DOHH2 (cell line): ENCODE measurements at regions not wholly inside any gene's neighbourhood (a gene's known extent, or its start where the extent isn't known, plus 50 kb on each side); places are given as distances from the start of the nearest gene placed in this dataset.

Experiments
- H3F3A ChIP-seq: fragments of 200-600 bp; sonication (generic), shearing (Covaris generic); 2 replicates; pipeline ENCODE4 v1.6.0; 2016; ENCODE audit warnings: antibody characterized with exemption, mild to moderate bottlenecking; ENCODE audit not compliant: control insufficient read depth, insufficient read depth
- H3K27ac ChIP-seq: fragments of 200-600 bp; sonication (generic); 2 replicates; pipeline ENCODE4 v1.5.1; 2014; ENCODE audit warnings: low read depth, mild to moderate bottlenecking, low read length, moderate library complexity
- H3K27me3 ChIP-seq: fragments of 200-600 bp; sonication (generic); 2 replicates; pipeline ENCODE4 v1.6.1; 2014; ENCODE audit warnings: mild to moderate bottlenecking, low read length, mixed read lengths; ENCODE audit not compliant: control insufficient read depth
- H3K36me3 ChIP-seq: fragments of 200-600 bp; sonication (generic); 2 replicates; pipeline ENCODE4 v1.6.1; 2014; ENCODE audit warnings: mild to moderate bottlenecking, low read length, moderate library complexity, mixed read lengths; ENCODE audit not compliant: control insufficient read depth
- H3K4me1 ChIP-seq: fragments of 200-600 bp; sonication (generic); 2 replicates; pipeline ENCODE4 v1.6.1; 2014; ENCODE audit warnings: mild to moderate bottlenecking, low read length, mixed read lengths; ENCODE audit not compliant: control insufficient read depth
- H3K4me2 ChIP-seq: fragments of 200-600 bp; sonication (generic); 2 replicates; pipeline ENCODE4 v1.6.0; 2014; ENCODE audit warnings: mild to moderate bottlenecking, low read length, moderate library complexity
- H3K4me3 ChIP-seq: fragments of 200-600 bp; sonication (generic); 2 replicates; pipeline ENCODE4 v1.5.1; 2014; ENCODE audit warnings: mild to moderate bottlenecking, low read length, mixed read lengths
- H3K79me2 ChIP-seq: fragments of 200-600 bp; sonication (generic); 2 replicates; pipeline ENCODE4 v1.6.1; 2014; ENCODE audit warnings: mild to moderate bottlenecking, low read length, mixed read lengths; ENCODE audit not compliant: control insufficient read depth
- H3K9me2 ChIP-seq: fragments of 200-600 bp; sonication (generic); replicated peaks from 2 replicates; pipeline ENCODE4 v1.6.1; 2014; ENCODE audit warnings: mild to moderate bottlenecking, low read length, mixed read lengths; ENCODE audit not compliant: control insufficient read depth
- H3K9me3 ChIP-seq: fragments of 200-600 bp; sonication (generic); 2 replicates; pipeline ENCODE4 v1.6.1; 2014; ENCODE audit warnings: antibody characterized with exemption, low read length, mixed read lengths; ENCODE audit not compliant: control insufficient read depth, insufficient read depth
- H4K20me1 ChIP-seq: fragments of 200-600 bp; sonication (generic); 2 replicates; pipeline ENCODE4 v1.6.0; 2014; ENCODE audit warnings: low read depth, mild to moderate bottlenecking, antibody characterized with exemption, low read length, moderate library complexity; ENCODE audit not compliant: control insufficient read depth, insufficient read depth
- CTCF ChIP-seq: fragments of 200-600 bp; sonication (generic); IDR thresholded peaks from one replicate; pipeline ENCODE4 v1.5.1; 2014; ENCODE audit warnings: antibody characterized with exemption, mild to moderate bottlenecking, low read depth, low read length; ENCODE audit not compliant: poor library complexity, severe bottlenecking
- EZH2phosphoT487 ChIP-seq: fragments of 200-600 bp; sonication (generic); IDR thresholded peaks from 2 replicates; pipeline ENCODE4 v1.6.1; 2017; ENCODE audit warnings: borderline replicate concordance, mild to moderate bottlenecking, antibody characterized with exemption, low read length, moderate library complexity, mixed read lengths

- H3K79me2 ChIP-seq = no peaks in the 10 kb centered on the region
- no peaks in the 10 kb centered on the region for H3K9me2 ChIP-seq
- H3K4me1 ChIP-seq = no peaks in the 10 kb centered on the region
- no peak overlapping the region for H3K27ac ChIP-seq
- H3K27me3 ChIP-seq = no peaks in the 10 kb centered on the region
- TF ChIP-seq CTCF = no peak
- TF ChIP-seq EZH2phosphoT487 = no peak
- H3K4me2 ChIP-seq = no peak overlapping the region
- H3K36me3 ChIP-seq = no peaks in the 10 kb centered on the region
- H3F3A ChIP-seq = no peaks in the 10 kb centered on the region
- H4K20me1 ChIP-seq = no peaks in the 10 kb centered on the region
- H3K9me3 ChIP-seq = no peaks in the 10 kb centered on the region
- H3K4me3 ChIP-seq = no peak overlapping the region
These were observed 110.5 kb upstream of the SLC24A5 start for GRCh38 chr15:48010316-48010715.

GRCh38 chr15:48012191-48012590, 108.6 kb upstream of the SLC24A5 start:
- no peaks in the 10 kb centered on the region for H3K4me1 ChIP-seq
- no peaks in the 10 kb centered on the region for H3F3A ChIP-seq
- H3K27me3 ChIP-seq = no peaks in the 10 kb centered on the region
- H4K20me1 ChIP-seq = no peaks in the 10 kb centered on the region
- no peaks in the 10 kb centered on the region for H3K36me3 ChIP-seq
- no peaks in the 10 kb centered on the region for H3K9me2 ChIP-seq
- no peak overlapping the region for H3K4me2 ChIP-seq
- no peaks in the 10 kb centered on the region for H3K9me3 ChIP-seq
- H3K4me3 ChIP-seq = no peak overlapping the region
- no peaks in the 10 kb centered on the region for H3K79me2 ChIP-seq
- H3K27ac ChIP-seq = no peak overlapping the region
- TF ChIP-seq EZH2phosphoT487 (no peak), CTCF (no peak)

GRCh38 chr15:48016865-48017264, 103.9 kb upstream of the SLC24A5 start:
- Histone ChIP-seq H3K36me3 (no peaks in the 10 kb centered on the region), H3K9me3 (no peaks in the 10 kb centered on the region), H3K27ac (no peak overlapping the region)

More at GRCh38 chr15:48016865-48017264, 103.9 kb upstream of the SLC24A5 start:
- Histone ChIP-seq H3K9me2 (no peaks in the 10 kb centered on the region), H3F3A (no peaks in the 10 kb centered on the region), H3K79me2 (no peaks in the 10 kb centered on the region), H3K4me2 (no peak overlapping the region), H4K20me1 (no peaks in the 10 kb centered on the region), H3K4me3 (no peak overlapping the region), H3K4me1 (no peaks in the 10 kb centered on the region), H3K27me3 (no peaks in the 10 kb centered on the region)
- no peak for TF ChIP-seq EZH2phosphoT487
- TF ChIP-seq CTCF = no peak
